ENCODE measurements at regions not wholly inside any gene's neighbourhood (a gene's known extent, or its start where the extent isn't known, plus 50 kb on each side); places are given as distances from the start of the nearest gene placed in this dataset.
"Not testable (repeated sequence)": the region's sequence is repeated elsewhere in the genome, so short reads cannot be mapped to it uniquely, and the experiment has no call there.

GRCh38 chr17:13659051-13659450, 57.3 kb upstream of the HS3ST3A1 start:
- DNase-seq (ENCODE audit: low spot score): not testable (repeated sequence)

- no peak for DNase-seq (ENCODE audit: low spot score)
Observed at GRCh38 chr17:13665872-13666635, 64.3 kb upstream of the HS3ST3A1 start.

GRCh38 chr17:13671341-13671740, 69.6 kb upstream of the HS3ST3A1 start:
- no peak for DNase-seq (ENCODE audit: low spot score)

GRCh38 chr17:13671771-13672170, 70.0 kb upstream of the HS3ST3A1 start:
- no peak for DNase-seq (ENCODE audit: low spot score)

GRCh38 chr17:13678361-13678760, 76.6 kb upstream of the HS3ST3A1 start:
- DNase-seq (ENCODE audit: low spot score): no peak

GRCh38 chr17:13678841-13679240, 77.1 kb upstream of the HS3ST3A1 start:
- no peak for DNase-seq (ENCODE audit: low spot score)

- no peak for DNase-seq (ENCODE audit: low spot score)
Observed at GRCh38 chr17:13688716-13689115, 87.0 kb upstream of the HS3ST3A1 start.

GRCh38 chr17:13690806-13691205, 89.1 kb upstream of the HS3ST3A1 start:
- no peak for DNase-seq (ENCODE audit: low spot score)

GRCh38 chr17:13694934-13695333, 93.2 kb upstream of the HS3ST3A1 start:
- DNase-seq (ENCODE audit: low spot score): no peak

- DNase-seq (ENCODE audit: low spot score): no peak
Observed at GRCh38 chr17:13698832-13699231, 97.1 kb upstream of the HS3ST3A1 start.

GRCh38 chr17:13699261-13699660, 97.5 kb upstream of the HS3ST3A1 start:
- DNase-seq (ENCODE audit: low spot score): no peak

- DNase-seq (ENCODE audit: low spot score): no peak
Observed at GRCh38 chr17:13702266-13702665, 100.5 kb upstream of the HS3ST3A1 start.

- no peak for DNase-seq (ENCODE audit: low spot score)
Observed at GRCh38 chr17:13704333-13704732, 102.6 kb upstream of the HS3ST3A1 start.

- no peak for DNase-seq (ENCODE audit: low spot score)
Observed at GRCh38 chr17:13705221-13705620, 103.5 kb upstream of the HS3ST3A1 start.

GRCh38 chr17:13721705-13722104, 120.0 kb upstream of the HS3ST3A1 start:
- no peak for DNase-seq (ENCODE audit: low spot score)

- DNase-seq (ENCODE audit: low spot score): no peak
Observed at GRCh38 chr17:13725288-13725990, 123.7 kb upstream of the HS3ST3A1 start.

- no peak for DNase-seq (ENCODE audit: low spot score)
Observed at GRCh38 chr17:13727441-13728171, 125.9 kb upstream of the HS3ST3A1 start.

GRCh38 chr17:13728781-13729180, 127.1 kb upstream of the HS3ST3A1 start:
- no peak for DNase-seq (ENCODE audit: low spot score)

GRCh38 chr17:13729466-13730134, 127.9 kb upstream of the HS3ST3A1 start:
- no peak for DNase-seq (ENCODE audit: low spot score)

GRCh38 chr17:13734880-13735279, 133.2 kb upstream of the HS3ST3A1 start:
- DNase-seq (ENCODE audit: low spot score): no peak

- no peak for DNase-seq (ENCODE audit: low spot score)
Observed at GRCh38 chr17:13735444-13735843, 133.7 kb upstream of the HS3ST3A1 start.

GRCh38 chr17:13735861-13736260, 134.1 kb upstream of the HS3ST3A1 start:
- no peak for DNase-seq (ENCODE audit: low spot score)
